H9 (cell line): ENCODE measurements at regions not wholly inside any gene's neighbourhood (a gene's known extent, or its start where the extent isn't known, plus 50 kb on each side); places are given as distances from the start of the nearest gene placed in this dataset.

Source experiments
- DNase-seq: peaks from one replicate; pipeline ENCODE4 v3.0.0-alpha.2; 2017
- H2AFZ ChIP-seq: one replicate; pipeline ENCODE4 v1.6.1; 2013; ENCODE audit warnings: mild to moderate bottlenecking, low read length, control low read depth, moderate library complexity
- H2AK5ac ChIP-seq: 2 replicates; pipeline ENCODE4 v1.6.1; 2013; ENCODE audit warnings: low read length, control low read depth, mixed read lengths; ENCODE audit not compliant: insufficient read length
- H2BK120ac ChIP-seq: one replicate; pipeline ENCODE4 v1.6.1; 2013; ENCODE audit warnings: low read depth, mild to moderate bottlenecking, low read length, control low read depth, inconsistent platforms; ENCODE audit not compliant: poor library complexity, severe bottlenecking
- H2BK12ac ChIP-seq: 2 replicates; pipeline ENCODE4 v1.6.1; 2013; ENCODE audit warnings: low read length, control low read depth, mixed read lengths, low read depth; ENCODE audit not compliant: insufficient read length
- H2BK15ac ChIP-seq: 2 replicates; pipeline ENCODE4 v1.6.1; 2013; ENCODE audit warnings: low read depth, low read length, control low read depth
- H2BK20ac ChIP-seq: one replicate; pipeline ENCODE4 v1.6.1; 2013; ENCODE audit warnings: low read depth, mild to moderate bottlenecking, low read length, control low read depth, inconsistent platforms; ENCODE audit not compliant: poor library complexity, severe bottlenecking
- H2BK5ac ChIP-seq: 2 replicates; pipeline ENCODE4 v1.6.1; 2013; ENCODE audit warnings: low read length, control low read depth, mixed read lengths; ENCODE audit not compliant: insufficient read length
- H3K14ac ChIP-seq: 2 replicates; pipeline ENCODE4 v1.6.1; 2013; ENCODE audit warnings: low read length, control low read depth; ENCODE audit not compliant: insufficient read depth
- H3K18ac ChIP-seq: 2 replicates; pipeline ENCODE4 v1.6.1; 2013; ENCODE audit warnings: low read depth, mild to moderate bottlenecking, mixed read lengths, low read length, control low read depth; ENCODE audit not compliant: insufficient read length
- H3K23ac ChIP-seq: 2 replicates; pipeline ENCODE4 v1.6.1; 2013; ENCODE audit warnings: low read length, control low read depth, mixed read lengths, low read depth; ENCODE audit not compliant: insufficient read length
- H3K23me2 ChIP-seq: 2 replicates; pipeline ENCODE4 v1.6.1; 2013; ENCODE audit warnings: low read depth, mild to moderate bottlenecking, mixed read lengths, low read length, control low read depth; ENCODE audit not compliant: insufficient read length, poor library complexity, severe bottlenecking
- H3K27ac ChIP-seq: 2 replicates; pipeline ENCODE4 v1.5.1; 2013; ENCODE audit warnings: low read length, control low read depth, mixed read lengths, low read depth; ENCODE audit not compliant: insufficient read length
- H3K27me3 ChIP-seq: 2 replicates; pipeline ENCODE4 v1.6.1; 2013; ENCODE audit warnings: low read length, control low read depth, inconsistent platforms; ENCODE audit not compliant: insufficient read depth
- H3K4ac ChIP-seq: 2 replicates; pipeline ENCODE4 v1.6.1; 2013; ENCODE audit warnings: low read depth, mild to moderate bottlenecking, control low read depth, inconsistent platforms, low read length, moderate library complexity
- H3K4me1 ChIP-seq: 2 replicates; pipeline ENCODE4 v1.6.1; 2013; ENCODE audit warnings: low read length, control low read depth, inconsistent platforms; ENCODE audit not compliant: insufficient read depth
- H3K4me2 ChIP-seq: 2 replicates; pipeline ENCODE4 v1.6.1; 2013; ENCODE audit warnings: low read length, control low read depth, mixed read lengths; ENCODE audit not compliant: insufficient read length, insufficient read depth
- H3K56ac ChIP-seq: 2 replicates; pipeline ENCODE4 v1.6.1; 2013; ENCODE audit warnings: low read depth, mild to moderate bottlenecking, mixed read lengths, low read length, control low read depth; ENCODE audit not compliant: insufficient read length
- H3K79me1 ChIP-seq: 2 replicates; pipeline ENCODE4 v1.6.1; 2013; ENCODE audit warnings: low read depth, mild to moderate bottlenecking, moderate library complexity, low read length, control low read depth, inconsistent platforms; ENCODE audit not compliant: insufficient read depth, poor library complexity, severe bottlenecking
- H3K79me2 ChIP-seq: 2 replicates; pipeline ENCODE4 v1.6.1; 2013; ENCODE audit warnings: low read length, control low read depth, inconsistent platforms; ENCODE audit not compliant: insufficient read depth
- H3K9ac ChIP-seq: 2 replicates; pipeline ENCODE4 v1.6.1; 2013; ENCODE audit warnings: low read length, control low read depth, mixed read lengths; ENCODE audit not compliant: insufficient read length; ENCODE audit errors: extremely low read depth
- H3K9me3 ChIP-seq: one replicate; pipeline ENCODE4 v1.6.1; 2013; ENCODE audit warnings: low read depth, low read length, inconsistent platforms; ENCODE audit not compliant: control insufficient read depth
- H3T11ph ChIP-seq: one replicate; pipeline ENCODE4 v1.6.1; 2013; ENCODE audit warnings: mild to moderate bottlenecking, low read length, control low read depth, inconsistent platforms
- H4K20me1 ChIP-seq: one replicate; pipeline ENCODE4 v1.6.1; 2013; ENCODE audit not compliant: control insufficient read depth, insufficient read length, insufficient read depth
- H4K5ac ChIP-seq: 2 replicates; pipeline ENCODE4 v1.6.1; 2013; ENCODE audit warnings: low read depth, mild to moderate bottlenecking, mixed read lengths, low read length, control low read depth; ENCODE audit not compliant: insufficient read length
- H4K8ac ChIP-seq: replicated peaks from 2 replicates; pipeline ENCODE4 v1.6.1; 2013; ENCODE audit warnings: low read length, control low read depth, mixed read lengths, low read depth; ENCODE audit not compliant: insufficient read length
- H4K91ac ChIP-seq: 2 replicates; pipeline ENCODE4 v1.6.1; 2013; ENCODE audit warnings: low read depth, mild to moderate bottlenecking, moderate library complexity, mixed read lengths, low read length, control low read depth; ENCODE audit not compliant: insufficient read length
- H3K27ac Mint-ChIP-seq, 3 experiments: 2 replicates in 2 of 3; 3 replicates in 1 of 3; pipeline ENCODE4 v1.8.0; 2020 to 2021; ENCODE audit warnings: mixed read lengths in 3 of 3, mild to moderate bottlenecking in 1 of 3, moderate library complexity in 1 of 3
- H3K27me3 Mint-ChIP-seq: 2 replicates; pipeline ENCODE4 v1.8.0; 2021; ENCODE audit warnings: low read depth, mild to moderate bottlenecking, moderate library complexity, mixed read lengths
- H3K36me3 Mint-ChIP-seq, 3 experiments: 2 replicates in 2 of 3; 3 replicates in 1 of 3; pipeline ENCODE4 v1.8.0; 2020 to 2021; ENCODE audit warnings: low read depth in 3 of 3, mixed read lengths in 3 of 3; ENCODE audit not compliant: insufficient read depth in 1 of 3
- H3K4me1 Mint-ChIP-seq, 2 experiments: 2 replicates each; pipeline ENCODE4 v1.8.0; 2020; ENCODE audit warnings: mixed read lengths in 2 of 2
- H3K4me3 Mint-ChIP-seq, 2 experiments: 2 replicates in 1 of 2; 3 replicates in 1 of 2; pipeline ENCODE4 v1.8.0; 2020 to 2021; ENCODE audit warnings: mild to moderate bottlenecking in 2 of 2, mixed read lengths in 2 of 2, moderate library complexity in 1 of 2
- H3K9me3 Mint-ChIP-seq, 2 experiments: 2 replicates in 1 of 2; 3 replicates in 1 of 2; pipeline ENCODE4 v1.8.0; 2020; ENCODE audit warnings: mild to moderate bottlenecking in 2 of 2, mixed read lengths in 2 of 2, moderate library complexity in 1 of 2
- WGBS: extraction: QIAGEN DNeasy Blood & Tissue Kit; methylation state at CpG from one replicate; pipeline ENCODE4 v1.1.7; 2013; ENCODE audit warnings: missing lambda C conversion rate, low lambda C conversion rate, mixed read lengths; ENCODE audit not compliant: insufficient read length; ENCODE audit errors: extremely low coverage; 5-methylcytosine and 5-hydroxymethylcytosine counted together
- TF ChIP-seq, protein P1 (sequence below): fragments of 200-600 bp; sonication (generic); conservative IDR thresholded peaks from 3 replicates; pipeline ENCODE4 v1.8.0; 2021; ENCODE audit warnings: antibody characterized with exemption, mild to moderate bottlenecking

- Histone ChIP-seq H3T11ph (no peak overlapping the region), H2AK5ac (no peak overlapping the region), H2BK15ac (no peak overlapping the region), H2BK20ac (no peak overlapping the region), H4K8ac (no peak overlapping the region), H3K4me2 (peak overlapping the region; percentile 43), H3K27me3 (no peaks in the 10 kb centered on the region), H3K23me2 (no peaks in the 10 kb centered on the region), H2BK120ac (no peak overlapping the region), H3K9ac (no peak overlapping the region), H2BK5ac (no peak overlapping the region), H3K18ac (no peak overlapping the region), H3K14ac (no peak overlapping the region), H2BK12ac (peak overlapping the region; percentile 83), H4K91ac (no peak overlapping the region), H3K9me3 (no peaks in the 10 kb centered on the region), H4K20me1 (no peaks in the 10 kb centered on the region), H3K27ac (no peak overlapping the region), H2AFZ (peak overlapping the region; percentile 41), H3K79me1 (no peaks in the 10 kb centered on the region), H3K4ac (no peak overlapping the region), H4K5ac (peak overlapping the region; percentile 22), H3K23ac (no peak overlapping the region), H3K56ac (no peak overlapping the region), H3K79me2 (no peaks in the 10 kb centered on the region), H3K4me1 (no peaks in the 10 kb centered on the region)
- WGBS, result no CpG with 5 or more reads among the region's 15 CpGs
- Mint-ChIP-seq H3K9me3 (peaks cover 8 to 14% of the 10 kb centered on the region in 2 experiments), H3K4me3 (peak overlapping the region; percentile 25 to 47; a peak in 3 of 5 replicates), H3K36me3 (peaks cover 3 to 13% (median 7%) of the 10 kb centered on the region in 3 experiments), H3K27me3 (no peaks in the 10 kb centered on the region), H3K4me1 (peaks cover 13 to 20% of the 10 kb centered on the region in 2 experiments), H3K27ac (peak overlapping the region in 2 of 3 experiments; percentile 0 to 78; a peak in 6 of 7 replicates)
- DNase-seq, result peak; percentile 38
- TF ChIP-seq, protein P1, sequence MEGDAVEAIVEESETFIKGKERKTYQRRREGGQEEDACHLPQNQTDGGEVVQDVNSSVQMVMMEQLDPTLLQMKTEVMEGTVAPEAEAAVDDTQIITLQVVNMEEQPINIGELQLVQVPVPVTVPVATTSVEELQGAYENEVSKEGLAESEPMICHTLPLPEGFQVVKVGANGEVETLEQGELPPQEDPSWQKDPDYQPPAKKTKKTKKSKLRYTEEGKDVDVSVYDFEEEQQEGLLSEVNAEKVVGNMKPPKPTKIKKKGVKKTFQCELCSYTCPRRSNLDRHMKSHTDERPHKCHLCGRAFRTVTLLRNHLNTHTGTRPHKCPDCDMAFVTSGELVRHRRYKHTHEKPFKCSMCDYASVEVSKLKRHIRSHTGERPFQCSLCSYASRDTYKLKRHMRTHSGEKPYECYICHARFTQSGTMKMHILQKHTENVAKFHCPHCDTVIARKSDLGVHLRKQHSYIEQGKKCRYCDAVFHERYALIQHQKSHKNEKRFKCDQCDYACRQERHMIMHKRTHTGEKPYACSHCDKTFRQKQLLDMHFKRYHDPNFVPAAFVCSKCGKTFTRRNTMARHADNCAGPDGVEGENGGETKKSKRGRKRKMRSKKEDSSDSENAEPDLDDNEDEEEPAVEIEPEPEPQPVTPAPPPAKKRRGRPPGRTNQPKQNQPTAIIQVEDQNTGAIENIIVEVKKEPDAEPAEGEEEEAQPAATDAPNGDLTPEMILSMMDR, result no peak
These were observed 297.6 kb downstream of the MTERF1 start for GRCh38 chr7:91582799-91583477.
